Neural cell (in vitro differentiated cells): ENCODE measurements at regions not wholly inside any gene's neighbourhood (a gene's known extent, or its start where the extent isn't known, plus 50 kb on each side); places are given as distances from the start of the nearest gene placed in this dataset.

Source experiments
- EP300 ChIP-seq: fragments of 450-650 bp; conservative IDR thresholded peaks from 2 replicates; pipeline ENCODE4 v1.6.1; 2014; ENCODE audit warnings: antibody characterized with exemption, mild to moderate bottlenecking, moderate library complexity; ENCODE audit not compliant: poor library complexity, severe bottlenecking
- RAD21 ChIP-seq: fragments of 450-650 bp; conservative IDR thresholded peaks from 2 replicates; pipeline ENCODE4 v1.6.1; 2014; ENCODE audit warnings: antibody characterized with exemption, mild to moderate bottlenecking, moderate library complexity
- SMC3 ChIP-seq: fragments of 450-650 bp; conservative IDR thresholded peaks from 2 replicates; pipeline ENCODE4 v1.6.1; 2014; ENCODE audit warnings: antibody characterized with exemption, mild to moderate bottlenecking, moderate library complexity; ENCODE audit not compliant: poor library complexity
- TF ChIP-seq, protein P1 (sequence below): fragments of 450-650 bp; IDR thresholded peaks from 2 replicates; pipeline ENCODE4 v1.5.1; 2014; ENCODE audit warnings: antibody characterized with exemption, mild to moderate bottlenecking, moderate library complexity; ENCODE audit not compliant: poor library complexity, severe bottlenecking

DNA sequence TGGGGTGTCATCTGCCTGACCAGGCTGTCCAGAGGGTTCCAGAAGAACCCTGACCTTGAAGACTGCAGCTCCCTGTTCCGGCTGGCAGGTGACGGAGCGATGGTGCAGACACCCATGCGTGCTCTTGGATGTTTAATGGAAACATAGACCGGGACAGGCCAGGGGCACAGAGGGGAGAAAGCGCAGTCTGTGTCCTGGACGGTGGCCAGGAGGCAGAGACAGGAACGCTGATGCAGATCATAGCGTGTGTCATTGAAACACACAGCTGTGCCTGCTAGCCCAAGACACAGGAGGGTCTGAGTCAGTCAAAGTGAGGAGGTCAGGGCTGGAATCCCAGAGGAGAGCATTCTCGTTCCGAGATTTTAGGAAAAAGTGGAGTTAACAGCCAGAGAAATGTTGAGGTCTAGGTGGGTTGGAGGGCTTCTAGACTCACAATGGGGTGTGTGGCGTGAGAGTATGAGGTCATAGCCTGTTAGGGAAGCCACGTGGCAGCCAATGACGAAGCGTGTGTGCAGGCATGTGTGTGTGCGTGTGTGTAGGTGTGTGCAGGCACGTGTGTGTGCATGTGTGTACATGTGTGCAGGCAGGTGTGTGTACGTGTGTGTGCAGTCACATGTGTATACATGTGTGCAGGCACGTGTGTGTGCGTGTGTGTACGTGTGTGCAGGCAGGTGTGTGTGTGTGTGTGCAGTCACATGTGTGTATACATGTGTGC, 167.0 kb downstream of the ERMARD start:
- TF ChIP-seq, protein P1, sequence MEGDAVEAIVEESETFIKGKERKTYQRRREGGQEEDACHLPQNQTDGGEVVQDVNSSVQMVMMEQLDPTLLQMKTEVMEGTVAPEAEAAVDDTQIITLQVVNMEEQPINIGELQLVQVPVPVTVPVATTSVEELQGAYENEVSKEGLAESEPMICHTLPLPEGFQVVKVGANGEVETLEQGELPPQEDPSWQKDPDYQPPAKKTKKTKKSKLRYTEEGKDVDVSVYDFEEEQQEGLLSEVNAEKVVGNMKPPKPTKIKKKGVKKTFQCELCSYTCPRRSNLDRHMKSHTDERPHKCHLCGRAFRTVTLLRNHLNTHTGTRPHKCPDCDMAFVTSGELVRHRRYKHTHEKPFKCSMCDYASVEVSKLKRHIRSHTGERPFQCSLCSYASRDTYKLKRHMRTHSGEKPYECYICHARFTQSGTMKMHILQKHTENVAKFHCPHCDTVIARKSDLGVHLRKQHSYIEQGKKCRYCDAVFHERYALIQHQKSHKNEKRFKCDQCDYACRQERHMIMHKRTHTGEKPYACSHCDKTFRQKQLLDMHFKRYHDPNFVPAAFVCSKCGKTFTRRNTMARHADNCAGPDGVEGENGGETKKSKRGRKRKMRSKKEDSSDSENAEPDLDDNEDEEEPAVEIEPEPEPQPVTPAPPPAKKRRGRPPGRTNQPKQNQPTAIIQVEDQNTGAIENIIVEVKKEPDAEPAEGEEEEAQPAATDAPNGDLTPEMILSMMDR, result no peak
- TF ChIP-seq RAD21 (no peak), SMC3 (no peak), EP300 (no peak)
